GM19463 (cell line): ENCODE measurements at regions not wholly inside any gene's neighbourhood (a gene's known extent, or its start where the extent isn't known, plus 50 kb on each side); places are given as distances from the start of the nearest gene placed in this dataset.

ENCODE experiments used
- ATAC-seq: cut with Tn5 transposase; IDR thresholded peaks from one replicate; pipeline ENCODE4 v1.9.1; 2021; ENCODE audit warnings: mild to moderate bottlenecking, moderate library complexity; ENCODE audit not compliant: unreplicated experiment

- ATAC-seq: no peak
Measured at GRCh38 chr11:15793043-15793996, 563.0 kb downstream of the SOX6 start.

GRCh38 chr11:15794361-15795150 lies 561.8 kb downstream of the SOX6 start:
- ATAC-seq: no peak

- ATAC-seq: no peak
Measured at GRCh38 chr11:15795378-15795777, 561.0 kb downstream of the SOX6 start.

DNA sequence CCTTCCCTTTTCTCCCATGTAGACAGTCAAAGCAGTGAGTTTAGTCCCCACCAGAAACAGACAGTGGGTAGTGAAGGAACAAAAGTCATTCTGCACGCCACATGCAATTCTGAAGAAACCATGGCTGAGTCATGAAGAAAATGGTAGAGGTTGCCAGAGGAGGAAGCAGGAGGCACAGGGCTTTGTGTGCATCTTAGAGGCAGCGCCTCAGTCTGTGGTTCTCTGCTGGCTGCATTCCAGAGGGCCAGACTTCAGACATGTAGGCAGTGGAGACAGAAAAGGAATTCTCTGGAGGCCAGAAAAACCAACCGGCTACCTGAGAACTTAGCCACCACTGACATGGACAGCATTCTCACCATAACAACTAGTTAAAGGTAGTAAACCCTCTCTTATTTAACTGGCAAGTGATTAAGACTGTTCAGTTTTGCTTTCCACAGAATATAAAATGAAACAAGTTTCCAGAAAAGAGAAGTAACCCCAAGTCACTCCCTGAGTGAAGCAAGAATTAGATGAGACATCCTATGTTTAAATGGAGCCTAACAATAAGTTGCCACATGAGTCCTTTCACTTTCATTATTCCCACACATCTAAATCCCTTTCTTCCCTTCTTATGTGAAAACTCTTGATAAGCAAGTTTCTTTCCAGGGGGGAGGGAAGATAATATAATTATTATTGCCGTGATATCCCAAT lies 556.1 kb downstream of the SOX6 start:
- no peak for ATAC-seq

GRCh38 chr11:15801126-15801525 lies 555.2 kb downstream of the SOX6 start:
- no peak for ATAC-seq

DNA sequence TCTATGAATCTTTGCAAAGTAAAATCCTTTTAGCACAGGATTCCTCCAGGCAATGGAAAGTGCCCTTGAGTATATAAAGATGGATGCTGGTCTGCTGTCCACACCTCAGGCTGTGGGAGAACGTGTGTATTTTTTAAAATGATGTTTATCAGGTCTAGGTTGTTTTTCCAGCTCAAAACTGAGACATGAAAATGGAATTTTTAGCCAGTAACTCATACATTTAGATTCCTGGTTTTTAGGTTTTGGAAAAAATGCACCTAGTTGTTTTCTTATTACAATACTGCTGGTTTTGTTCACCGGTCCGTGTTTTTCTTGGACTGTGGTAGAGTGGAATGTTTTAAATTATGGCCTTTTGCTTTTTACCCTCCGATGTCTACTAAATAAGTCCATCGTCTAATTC lies 554.7 kb downstream of the SOX6 start:
- ATAC-seq: no peak

DNA sequence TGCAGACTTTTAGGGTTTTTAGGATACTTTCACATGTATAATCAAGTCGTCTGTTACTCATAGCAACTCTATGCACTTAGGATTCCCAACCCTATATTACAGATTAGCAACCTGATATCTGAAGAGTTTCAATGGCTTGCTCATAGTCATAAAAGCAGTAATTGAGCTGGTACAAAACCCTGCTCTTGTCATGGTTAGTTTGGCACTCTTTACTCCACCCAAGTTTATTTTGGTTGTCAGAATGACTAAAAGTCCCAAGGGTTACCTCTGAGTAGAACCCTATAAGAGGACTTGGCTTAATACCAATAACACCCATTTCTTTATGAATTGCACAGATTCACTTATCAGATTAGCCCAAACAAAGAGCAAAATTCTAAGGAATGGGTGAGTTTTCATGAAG lies 550.6 kb downstream of the SOX6 start:
- ATAC-seq: no peak

- no peak for ATAC-seq
Measured at GRCh38 chr11:15806217-15806616, 550.1 kb downstream of the SOX6 start.

GRCh38 chr11:15807827-15808226 lies 548.5 kb downstream of the SOX6 start:
- no peak for ATAC-seq

- no peak for ATAC-seq
Measured at GRCh38 chr11:15810082-15810481, 546.3 kb downstream of the SOX6 start.

DNA sequence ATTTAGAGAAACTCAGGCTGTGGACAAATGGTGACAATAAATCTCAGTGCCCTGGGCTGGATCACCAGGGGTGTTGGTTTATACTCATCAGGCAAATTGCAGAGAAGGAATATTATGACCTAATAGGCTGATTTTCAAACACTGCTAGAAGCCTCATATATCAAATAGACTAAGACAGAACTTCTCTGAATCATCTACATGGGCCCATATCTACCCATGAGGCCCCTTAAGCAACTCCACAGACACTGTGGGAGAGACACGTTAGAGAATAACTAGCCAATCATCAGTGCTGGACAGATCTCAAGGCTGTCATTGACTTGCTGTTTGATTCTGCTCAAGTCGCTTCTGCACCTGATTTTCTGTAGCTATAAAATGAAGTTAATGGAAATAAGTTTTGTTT lies 545.8 kb downstream of the SOX6 start:
- no peak for ATAC-seq

GRCh38 chr11:15815246-15816195 lies 540.8 kb downstream of the SOX6 start:
- no peak for ATAC-seq

DNA sequence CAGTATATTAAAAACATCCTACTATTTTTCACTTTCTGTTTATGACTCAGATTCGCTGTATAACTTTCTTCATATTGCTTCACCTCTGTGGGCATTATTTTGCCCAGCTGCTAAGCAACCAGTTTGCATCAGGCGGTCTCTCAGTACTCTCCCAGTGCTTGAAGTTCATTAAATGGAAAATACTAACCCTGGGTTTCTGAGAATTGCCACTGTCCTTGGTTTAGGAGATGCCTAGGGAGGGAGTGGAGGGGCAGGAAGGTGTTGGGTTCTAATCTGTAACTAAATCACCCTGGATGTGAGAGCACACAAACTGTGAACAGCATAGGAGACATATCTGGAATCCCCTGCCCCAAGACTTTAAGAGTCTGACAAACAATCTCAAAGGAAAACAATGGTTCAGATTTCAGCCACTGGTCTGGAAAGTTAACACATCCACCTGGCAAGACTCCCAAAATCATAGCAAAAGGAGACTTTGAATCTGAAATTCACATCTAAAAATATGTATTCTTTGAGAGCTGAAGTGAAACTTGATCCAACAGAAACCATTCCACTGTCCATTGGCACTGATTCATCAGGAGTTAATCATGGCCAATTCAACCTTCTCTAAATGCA lies 540.0 kb downstream of the SOX6 start:
- no peak for ATAC-seq

DNA sequence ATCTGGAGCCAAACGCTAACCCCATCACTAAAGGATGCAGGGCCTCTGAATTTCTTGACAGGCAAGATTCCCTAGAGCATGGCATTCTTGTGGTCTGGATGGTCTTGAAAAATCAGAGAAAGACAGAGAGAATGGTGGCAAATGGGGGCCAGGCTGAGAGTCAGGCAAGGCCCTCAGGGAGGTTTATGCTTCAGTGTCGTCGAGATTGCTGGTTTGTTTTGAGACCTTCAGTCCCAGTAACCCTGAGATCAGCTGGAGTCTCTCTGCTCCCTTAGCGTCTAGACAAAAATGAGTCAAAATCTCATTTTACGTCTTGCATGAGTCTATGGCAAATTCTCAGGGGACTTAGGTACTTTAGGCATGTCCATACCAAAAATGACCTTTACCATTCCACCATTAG lies 539.3 kb downstream of the SOX6 start:
- ATAC-seq: no peak

DNA sequence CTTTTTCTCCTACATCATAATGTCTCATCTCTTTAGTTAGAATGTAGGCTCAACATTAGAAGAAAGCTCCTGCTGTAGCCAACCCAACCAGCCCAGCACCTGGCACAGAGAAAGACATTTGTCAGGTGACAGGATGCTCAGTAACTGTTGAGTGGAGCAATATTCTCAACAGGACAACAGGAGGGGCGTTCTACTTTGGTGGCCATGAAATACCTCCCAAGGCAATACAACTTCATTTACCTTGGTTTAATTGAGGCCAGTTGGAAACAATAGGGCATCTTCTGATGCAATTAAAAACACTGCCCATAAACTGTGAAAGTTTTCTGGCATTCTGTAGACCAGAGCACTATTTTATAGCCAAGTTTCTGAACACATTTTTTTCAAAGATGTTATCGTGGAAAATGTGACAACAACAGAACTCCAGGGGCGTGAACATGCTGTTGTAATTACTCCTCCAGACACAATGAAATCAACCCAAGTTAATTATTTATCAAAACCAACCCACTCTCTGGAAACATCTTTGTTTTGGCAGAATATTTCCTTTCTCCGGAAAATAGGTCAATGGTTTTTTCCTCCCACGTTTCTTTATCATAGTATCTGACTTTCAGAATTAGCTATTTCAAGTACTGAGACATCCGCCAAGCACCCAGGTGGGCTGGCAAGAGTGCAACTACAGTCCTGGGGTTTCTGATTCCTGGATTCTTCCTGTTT lies 538.1 kb downstream of the SOX6 start:
- ATAC-seq: no peak

DNA sequence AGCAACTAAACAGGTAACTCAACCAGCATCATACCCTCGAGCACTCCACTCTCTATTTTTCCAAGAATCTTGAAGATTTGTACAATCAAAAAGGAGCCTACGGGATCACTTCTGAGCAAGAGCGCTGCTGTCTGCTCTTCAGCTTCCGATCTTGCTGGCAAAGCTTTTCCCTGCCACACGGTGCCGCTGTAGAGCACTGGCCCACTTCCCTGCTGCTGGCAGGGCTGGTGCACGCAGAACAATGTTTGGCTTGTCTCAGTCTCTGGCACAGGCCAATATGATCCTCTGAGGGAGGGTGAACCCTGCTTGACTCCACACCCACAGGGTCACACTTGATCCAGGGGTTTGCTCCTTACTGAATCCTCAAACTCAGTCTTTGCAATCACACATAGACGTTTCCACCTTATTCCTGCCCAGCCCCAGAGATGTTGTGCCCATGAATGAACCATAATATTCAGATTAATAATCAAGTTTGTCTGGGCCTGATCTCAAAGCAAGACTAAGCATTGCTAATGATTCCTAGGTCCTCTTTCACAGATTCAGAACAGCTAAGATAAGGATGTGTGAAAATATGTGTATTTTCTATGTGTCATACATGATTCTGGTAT lies 536.6 kb downstream of the SOX6 start:
- peak; percentile 77 for ATAC-seq

GRCh38 chr11:15821451-15821850 lies 534.9 kb downstream of the SOX6 start:
- ATAC-seq: no peak

- no peak for ATAC-seq
Measured at GRCh38 chr11:15824060-15824459, 532.3 kb downstream of the SOX6 start.
